ENCODE measurements at regions not wholly inside any gene's neighbourhood (a gene's known extent, or its start where the extent isn't known, plus 50 kb on each side); places are given as distances from the start of the nearest gene placed in this dataset.

- DNase-seq = no peak
These were observed 258.4 kb upstream of the CRY1 start for GRCh38 chr12:107351713-107352112.

DNA sequence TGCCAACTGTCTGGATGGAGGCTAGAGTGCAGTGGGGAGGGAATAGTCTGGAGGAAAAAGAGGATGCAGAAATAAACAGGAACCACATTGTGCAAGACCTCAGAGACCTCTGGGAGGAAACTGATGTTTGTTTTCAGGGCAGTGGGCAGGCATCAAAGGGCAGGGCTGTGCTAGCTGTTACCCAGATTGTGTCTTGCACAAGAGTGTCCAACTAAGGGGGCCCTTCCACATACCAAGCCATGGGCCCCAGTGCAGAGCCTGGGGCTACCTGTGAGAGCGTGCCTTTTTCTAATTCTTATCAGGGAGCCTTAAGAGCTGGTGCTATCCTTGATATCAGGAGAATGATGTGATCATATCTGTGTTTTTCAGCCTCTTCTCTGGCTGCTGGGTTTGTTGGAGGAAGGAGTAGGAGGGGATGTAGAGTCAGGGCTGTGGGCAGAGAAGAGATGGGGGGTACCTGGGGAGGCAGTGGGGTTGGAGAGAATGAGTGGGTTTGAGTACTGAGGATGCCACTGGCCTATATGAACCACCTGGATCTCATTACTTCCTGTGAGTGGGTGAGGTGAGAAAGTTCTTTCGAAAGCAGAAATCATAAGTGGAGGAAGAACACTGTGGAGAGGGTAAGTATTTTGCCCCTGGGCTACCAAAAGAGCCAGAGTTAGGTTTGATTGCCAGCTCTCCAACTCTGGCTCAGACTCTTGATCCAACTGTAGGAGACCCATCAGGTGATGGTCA is 259.2 kb upstream of the CRY1 start:
- peak; percentile 30 for DNase-seq

DNA sequence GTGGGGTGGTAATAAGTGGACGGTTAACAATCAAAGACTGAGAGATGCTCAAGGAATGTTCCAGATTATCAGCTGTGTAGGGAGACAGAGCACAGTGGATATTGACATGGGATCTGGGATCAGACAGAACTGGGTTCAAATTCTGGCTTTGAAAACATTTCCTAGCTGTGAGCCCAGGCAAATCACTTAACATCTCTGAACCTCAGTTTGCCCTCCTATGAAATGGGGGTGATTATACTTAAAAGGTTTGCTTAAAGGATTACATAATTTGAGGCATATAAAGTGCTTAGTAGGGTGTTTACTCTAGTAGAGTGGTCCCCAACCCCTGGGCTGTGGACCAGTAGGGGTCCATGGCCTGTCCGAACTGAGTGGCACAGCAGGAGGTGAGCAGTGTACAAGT is 260.0 kb upstream of the CRY1 start:
- DNase-seq = no peak

DNA sequence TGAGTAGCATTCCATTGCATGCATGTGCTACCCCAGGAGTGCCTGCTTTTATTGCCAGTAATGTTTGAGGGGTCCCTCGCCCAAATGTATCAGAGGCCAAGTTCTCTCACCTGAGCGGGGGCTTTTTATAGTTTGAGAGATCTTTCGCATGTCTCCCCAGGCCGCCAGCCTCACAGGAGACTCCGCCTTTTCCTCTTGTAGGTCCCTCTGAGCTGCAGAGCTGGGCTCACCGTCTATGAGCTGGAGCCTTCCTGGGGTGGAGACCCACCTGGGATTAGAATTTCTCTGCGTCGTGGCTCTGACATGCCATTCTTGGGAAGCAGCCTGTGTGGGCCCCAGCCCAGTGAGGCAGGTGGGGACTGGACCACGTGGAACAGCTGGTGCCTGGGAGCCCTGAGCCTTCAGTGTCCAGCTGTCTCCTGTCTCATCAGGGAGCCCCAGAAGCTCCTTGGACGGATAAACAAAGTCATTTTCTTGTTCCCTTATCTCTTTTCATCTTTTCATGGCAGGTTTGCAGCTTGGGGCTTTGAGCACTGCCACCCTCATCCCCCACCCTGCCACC is 261.7 kb upstream of the CRY1 start:
- DNase-seq = no peak

DNA sequence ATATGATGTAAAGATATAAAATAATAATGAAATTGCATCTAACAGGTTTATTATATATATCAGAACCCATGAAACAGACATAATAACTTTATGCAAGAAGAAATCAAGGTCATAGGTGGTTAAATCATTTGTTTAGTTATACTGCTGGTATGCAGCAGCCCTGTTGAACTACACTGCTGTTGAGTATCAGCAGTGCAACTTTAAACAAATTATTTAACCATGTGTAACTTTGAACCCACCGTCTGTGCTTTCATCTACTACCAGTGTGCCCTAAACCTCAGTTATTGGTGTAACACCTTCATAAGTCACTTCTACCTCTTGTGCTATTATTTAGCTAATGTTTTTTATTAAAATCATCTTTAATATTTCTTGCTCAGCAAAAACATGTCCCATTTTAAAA is 262.3 kb upstream of the CRY1 start:
- no peak for DNase-seq

DNA sequence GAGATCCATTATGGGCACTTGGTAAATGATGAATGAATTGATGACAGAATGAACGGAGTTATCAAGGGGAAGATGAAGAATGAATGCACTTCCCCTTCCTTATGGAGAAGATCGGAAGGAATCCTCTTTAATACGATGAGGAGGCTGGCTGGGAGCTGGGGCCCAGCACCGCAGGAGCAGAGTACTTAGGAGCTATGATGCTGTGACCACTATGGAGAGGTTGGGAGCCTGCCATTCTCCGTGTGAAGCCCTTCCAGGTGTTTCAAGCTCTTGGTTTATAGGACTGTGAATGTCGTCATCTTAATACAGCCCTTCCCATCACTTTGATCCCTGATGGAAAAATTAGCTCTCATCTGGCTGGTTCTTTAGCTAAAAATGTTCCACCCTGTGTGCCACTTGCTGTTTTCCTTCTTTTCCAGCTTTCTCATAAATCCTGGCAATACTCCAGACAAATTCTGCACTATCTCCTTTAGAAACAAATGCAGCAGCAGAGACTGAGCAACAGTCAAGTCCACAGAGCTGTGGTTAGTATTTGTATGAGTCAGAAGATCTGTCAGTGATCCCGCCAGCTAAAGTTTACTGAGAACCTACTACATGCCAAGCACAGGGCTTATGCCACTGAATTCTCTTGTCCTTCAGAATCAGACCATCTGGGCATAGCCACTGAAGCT is 263.1 kb upstream of the CRY1 start:
- no peak for DNase-seq

GRCh38 chr12:107356937-107357295 is 263.6 kb upstream of the CRY1 start:
- no peak for DNase-seq

DNA sequence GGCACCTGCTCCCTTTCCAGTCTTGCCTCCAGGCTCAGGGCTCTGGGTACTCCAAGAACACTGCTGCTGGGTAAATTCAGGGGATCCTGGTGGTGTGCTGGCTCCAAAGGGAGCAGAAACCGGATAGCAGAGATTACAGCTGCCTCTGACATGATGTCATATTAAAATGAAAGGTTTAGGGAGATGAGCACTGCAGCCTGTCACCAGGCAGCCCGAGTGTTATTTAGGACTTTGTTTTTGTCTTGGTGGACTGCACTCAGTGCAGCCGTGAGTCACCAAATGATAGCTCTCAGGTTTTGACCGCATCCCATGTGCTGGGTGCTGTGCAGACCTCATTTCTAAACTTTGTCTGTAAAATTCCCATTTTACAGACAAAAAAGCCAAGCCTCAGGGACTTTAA is 266.0 kb upstream of the CRY1 start:
- DNase-seq = no peak

DNA sequence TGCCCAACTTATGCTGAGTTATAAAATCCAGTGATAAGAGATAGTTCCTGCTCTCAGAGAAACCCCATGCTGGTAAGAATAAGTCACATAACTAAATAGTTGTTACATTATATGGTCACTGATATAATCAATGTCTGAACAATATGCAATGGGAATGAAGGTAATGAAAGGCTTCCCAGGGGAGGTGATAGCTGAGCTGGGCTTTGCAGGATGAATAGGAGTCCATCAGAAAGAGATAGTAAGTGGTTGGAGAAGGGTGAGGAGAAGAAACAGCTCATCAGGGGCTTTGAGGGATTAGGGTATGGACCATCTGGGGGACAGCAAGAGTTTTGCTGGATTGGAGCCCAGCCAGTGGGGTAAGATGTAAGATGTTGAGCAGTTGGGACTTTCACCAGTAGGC is 266.7 kb upstream of the CRY1 start:
- no peak for DNase-seq

DNA sequence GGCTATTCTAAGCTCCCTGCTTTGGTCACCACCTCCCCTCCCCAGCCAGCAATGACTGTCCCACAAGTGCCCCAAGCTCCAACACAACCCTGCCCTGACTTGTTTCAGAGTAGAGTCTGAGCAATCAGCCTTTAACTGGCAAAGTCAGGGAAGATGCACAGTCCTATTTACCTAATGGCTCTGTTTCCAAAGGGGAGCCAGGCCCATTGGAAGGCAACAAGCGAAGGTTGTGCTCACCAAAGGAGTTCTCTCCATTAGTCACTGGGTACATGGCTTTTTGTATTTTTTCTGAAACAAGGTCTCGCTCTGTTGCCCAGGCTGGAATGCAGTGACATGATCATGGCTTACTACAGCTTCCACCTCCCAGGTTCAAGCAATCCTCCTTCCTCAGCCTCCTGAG is 267.1 kb upstream of the CRY1 start:
- DNase-seq = no peak

- DNase-seq = no peak
These were observed 268.6 kb upstream of the CRY1 start for GRCh38 chr12:107361970-107362369.

DNA sequence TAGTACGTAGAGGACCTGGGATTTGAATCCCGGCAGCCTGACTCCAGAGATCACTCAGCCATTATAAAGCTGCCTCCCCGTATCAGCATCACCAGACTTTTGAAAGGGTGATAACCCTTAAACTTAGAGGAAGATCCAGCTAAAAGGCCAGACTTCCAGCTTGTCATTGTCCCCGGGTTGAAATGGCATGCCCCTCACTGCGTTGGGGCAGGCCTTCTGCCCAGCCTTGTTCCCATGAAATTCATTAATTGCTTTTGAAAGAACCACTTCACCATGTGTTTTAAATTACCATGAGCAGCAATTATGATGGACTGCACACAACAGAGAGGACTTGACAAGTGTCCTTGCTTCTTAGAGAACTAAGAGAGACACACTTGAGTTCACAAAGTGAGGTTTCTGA is 269.6 kb upstream of the CRY1 start:
- no peak for DNase-seq

DNA sequence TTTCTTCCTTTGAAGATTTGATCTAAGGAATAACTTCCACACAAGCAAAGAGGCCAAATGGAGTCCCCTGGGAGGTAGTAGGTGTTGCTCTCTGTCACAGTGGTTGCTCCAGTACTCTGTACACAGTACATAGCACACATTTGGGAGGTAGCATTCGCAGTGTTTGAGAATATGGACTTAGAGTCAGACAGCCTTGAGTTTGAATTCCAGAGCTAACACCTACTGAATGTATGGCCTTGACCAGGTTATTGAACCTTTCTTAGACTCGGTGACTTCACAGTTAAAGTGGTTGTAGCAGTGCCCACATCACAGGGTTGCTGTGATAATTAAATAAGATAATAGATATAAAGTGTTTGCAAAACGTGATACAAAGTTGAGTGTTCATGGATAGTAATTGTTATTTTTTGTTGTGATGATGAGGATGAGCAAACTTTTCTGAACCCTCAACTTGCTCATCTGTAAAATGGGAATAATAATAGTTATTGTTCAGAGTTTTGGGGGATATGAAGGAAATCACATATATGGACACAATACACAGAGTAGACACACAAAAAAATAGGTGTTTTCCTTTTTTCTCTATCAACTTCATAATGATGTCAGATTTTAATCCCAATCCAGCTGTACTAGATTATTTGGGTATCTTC is 271.6 kb upstream of the CRY1 start:
- DNase-seq = no peak

- no peak for DNase-seq
These were observed 272.4 kb upstream of the CRY1 start for GRCh38 chr12:107365703-107366102.

GRCh38 chr12:107366322-107366721 is 273.0 kb upstream of the CRY1 start:
- DNase-seq = no peak

DNA sequence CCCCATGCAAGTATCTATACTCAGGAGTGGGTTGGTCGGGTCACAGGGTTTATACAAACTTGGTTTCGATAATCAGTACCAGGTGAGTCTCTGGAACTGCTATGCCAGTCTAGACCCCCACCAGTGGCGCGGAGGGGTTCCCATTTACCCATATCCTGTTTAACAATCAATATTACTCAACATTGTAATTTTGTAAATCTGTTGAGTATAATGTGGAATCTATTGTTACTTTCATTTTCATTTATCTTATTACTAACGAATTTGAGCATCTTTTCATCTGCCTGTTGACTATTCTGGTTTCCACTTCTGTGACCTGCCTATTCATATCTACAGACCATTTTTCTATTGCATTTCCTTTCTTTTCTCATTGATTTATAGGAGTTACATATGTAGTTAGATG is 275.2 kb upstream of the CRY1 start:
- peak; percentile 61 for DNase-seq

DNA sequence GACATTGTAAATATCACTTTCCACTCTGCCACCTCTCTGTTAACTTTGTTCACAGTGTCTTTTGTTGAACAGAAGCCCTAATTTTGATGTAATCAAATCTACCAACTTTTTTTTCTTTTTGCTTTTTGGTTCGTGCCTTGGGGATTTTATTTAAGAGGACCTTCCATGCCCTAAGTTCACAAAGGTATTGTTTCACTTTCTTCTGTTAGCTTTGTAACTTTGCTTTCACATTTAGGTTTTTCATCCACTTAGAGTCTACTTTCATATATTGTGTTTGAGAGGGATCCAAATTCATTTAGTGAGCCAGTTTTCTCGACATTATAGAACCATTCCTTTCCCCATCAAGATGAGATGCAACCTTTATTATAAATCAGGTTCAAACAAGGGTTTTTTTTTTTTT is 275.7 kb upstream of the CRY1 start:
- no peak for DNase-seq

DNA sequence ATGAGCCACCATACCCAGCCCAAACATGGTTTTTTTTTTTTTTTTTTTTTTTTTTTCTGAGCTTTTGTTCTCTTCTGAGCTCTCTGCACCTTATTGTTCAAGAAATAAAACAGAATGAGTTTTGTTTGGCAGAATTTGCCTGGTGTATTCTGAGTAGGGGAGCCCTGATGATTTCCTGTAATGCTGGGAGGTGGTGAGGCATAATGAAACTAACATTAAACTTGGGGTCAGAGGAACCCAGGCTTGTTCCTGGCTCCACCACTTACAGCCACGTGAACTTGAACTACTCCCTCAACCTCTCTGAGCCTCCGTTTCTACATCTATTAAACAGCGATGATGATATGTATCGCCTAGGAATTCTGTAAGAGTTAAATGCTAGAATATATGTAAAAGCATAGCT is 276.3 kb upstream of the CRY1 start:
- DNase-seq = no peak

DNA sequence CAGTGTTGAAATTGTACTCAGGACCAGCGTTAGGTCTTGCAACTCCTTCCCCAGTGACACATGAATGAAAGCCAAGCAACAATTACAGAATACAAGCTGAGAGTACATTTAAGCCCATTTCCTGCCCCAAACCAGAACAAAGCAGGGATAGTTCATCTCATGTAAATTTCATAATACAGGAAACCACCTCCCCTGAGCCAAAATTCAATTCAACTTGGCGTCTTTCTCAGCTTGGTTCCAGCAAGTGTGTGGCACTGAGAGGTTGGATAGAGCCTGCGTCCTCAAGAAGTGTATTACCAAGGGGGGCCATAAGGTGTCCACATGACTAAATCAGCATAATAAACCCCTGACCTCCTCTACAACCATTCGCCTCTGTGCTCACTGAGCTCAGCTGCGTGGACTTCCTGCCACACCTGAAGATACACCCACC is 278.9 kb upstream of the CRY1 start:
- peak; percentile 23 for DNase-seq

DNA sequence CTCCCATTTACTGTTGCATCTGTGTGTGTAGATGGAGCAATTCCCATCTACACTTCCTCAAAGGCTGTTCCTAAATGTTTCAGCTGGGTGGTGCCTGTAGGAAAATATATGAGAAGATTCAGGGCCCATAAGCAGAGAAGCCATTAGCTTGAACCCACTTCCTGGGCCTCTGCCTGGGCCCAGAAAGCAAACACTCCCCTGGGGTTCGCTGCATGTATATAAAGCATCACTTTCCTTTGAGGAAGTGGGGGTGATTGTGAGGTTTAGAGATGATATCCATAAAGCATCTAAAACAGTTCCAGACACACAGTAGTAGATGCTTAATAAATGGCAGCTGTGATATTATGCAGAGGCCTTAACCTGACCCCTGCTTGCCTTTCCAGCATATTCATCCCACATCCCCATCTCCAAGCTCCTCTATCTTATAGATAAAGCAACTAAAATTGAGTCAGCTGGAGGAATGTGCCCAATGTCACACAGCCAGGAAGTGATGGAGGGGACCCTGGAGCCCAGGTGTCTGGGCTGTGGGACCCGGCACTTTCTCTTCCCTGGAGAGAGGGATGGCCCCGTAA is 280.0 kb upstream of the CRY1 start:
- no peak for DNase-seq

DNA sequence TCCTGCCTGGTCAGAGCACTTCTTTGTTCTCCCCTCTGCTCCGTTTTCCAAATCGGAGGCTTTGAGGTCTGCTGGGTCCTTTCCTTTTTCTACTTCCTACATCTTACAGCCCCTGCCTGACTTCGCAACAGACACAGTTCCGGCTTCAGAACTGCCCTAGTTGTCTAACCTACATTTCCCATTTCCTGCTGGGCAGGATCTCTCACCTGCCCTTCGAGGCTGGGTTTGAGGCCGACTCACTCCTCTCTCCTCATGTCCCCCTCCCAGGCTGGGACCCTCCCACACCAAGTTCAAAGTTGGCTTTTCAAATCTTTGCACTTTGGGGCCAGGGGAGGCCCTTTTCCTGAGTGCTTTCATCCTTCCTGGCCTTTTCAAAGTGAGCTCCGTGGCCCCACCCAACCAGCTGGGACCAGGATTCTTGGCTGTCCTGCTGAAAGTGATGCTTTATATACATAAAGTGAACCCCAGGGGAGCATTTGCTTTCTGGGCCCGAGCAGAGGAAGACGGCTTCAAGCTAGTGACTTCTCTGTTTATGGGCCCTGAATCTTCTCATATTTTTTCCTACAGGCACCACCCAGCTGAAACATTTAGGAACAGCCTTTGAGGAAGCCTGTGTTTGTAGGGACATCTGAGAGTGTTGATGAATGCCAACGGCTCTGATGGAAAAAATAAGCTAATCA is 281.0 kb upstream of the CRY1 start:
- DNase-seq = no peak

- no peak for DNase-seq
These were observed 281.9 kb upstream of the CRY1 start for GRCh38 chr12:107375231-107375630.
